Upper lobe of left lung (tissue), 4 donors: ENCODE measurements at regions not wholly inside any gene's neighbourhood (a gene's known extent, or its start where the extent isn't known, plus 50 kb on each side); places are given as distances from the start of the nearest gene placed in this dataset.
"Not testable (repeated sequence)": the region's sequence is repeated elsewhere in the genome, so short reads cannot be mapped to it uniquely, and the experiment has no call there.

Experiments used
- POLR2A ChIP-seq, 4 donors: fragments of 450-650 bp; IDR thresholded peaks; one replicate each; pipeline ENCODE4 v1.5.1; 2016 to 2017; ENCODE audit warnings: antibody characterized with exemption in 4 of 4, mild to moderate bottlenecking in 2 of 4
- TF ChIP-seq, protein P1 (sequence below), 6 experiments: fragments of 450-650 bp in 4 of 6; fragments of 200-600 bp in 2 of 6; sonication (generic) in 2 of 6; IDR thresholded peaks; one replicate each; pipeline ENCODE4 v1.5.1; 2016 to 2019; ENCODE audit warnings: antibody characterized with exemption in 6 of 6

GRCh38 chr9:65421486-65421885 lies 136.5 kb upstream of the FOXD4L5 start:
- TF ChIP-seq, protein P1, sequence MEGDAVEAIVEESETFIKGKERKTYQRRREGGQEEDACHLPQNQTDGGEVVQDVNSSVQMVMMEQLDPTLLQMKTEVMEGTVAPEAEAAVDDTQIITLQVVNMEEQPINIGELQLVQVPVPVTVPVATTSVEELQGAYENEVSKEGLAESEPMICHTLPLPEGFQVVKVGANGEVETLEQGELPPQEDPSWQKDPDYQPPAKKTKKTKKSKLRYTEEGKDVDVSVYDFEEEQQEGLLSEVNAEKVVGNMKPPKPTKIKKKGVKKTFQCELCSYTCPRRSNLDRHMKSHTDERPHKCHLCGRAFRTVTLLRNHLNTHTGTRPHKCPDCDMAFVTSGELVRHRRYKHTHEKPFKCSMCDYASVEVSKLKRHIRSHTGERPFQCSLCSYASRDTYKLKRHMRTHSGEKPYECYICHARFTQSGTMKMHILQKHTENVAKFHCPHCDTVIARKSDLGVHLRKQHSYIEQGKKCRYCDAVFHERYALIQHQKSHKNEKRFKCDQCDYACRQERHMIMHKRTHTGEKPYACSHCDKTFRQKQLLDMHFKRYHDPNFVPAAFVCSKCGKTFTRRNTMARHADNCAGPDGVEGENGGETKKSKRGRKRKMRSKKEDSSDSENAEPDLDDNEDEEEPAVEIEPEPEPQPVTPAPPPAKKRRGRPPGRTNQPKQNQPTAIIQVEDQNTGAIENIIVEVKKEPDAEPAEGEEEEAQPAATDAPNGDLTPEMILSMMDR (IDR thresholded peaks at IDR 0.05), result not testable (repeated sequence)
- TF ChIP-seq POLR2A (IDR thresholded peaks at IDR 0.05), result not testable (repeated sequence)
